Body of pancreas (tissue), 4 donors: ENCODE measurements at regions not wholly inside any gene's neighbourhood (a gene's known extent, or its start where the extent isn't known, plus 50 kb on each side); places are given as distances from the start of the nearest gene placed in this dataset.

Experiments used
- POLR2A ChIP-seq, 3 donors: fragments of 450-650 bp; IDR thresholded peaks; one replicate each; pipeline ENCODE4 v1.6.1; 2016; ENCODE audit warnings: antibody characterized with exemption in 3 of 3, mild to moderate bottlenecking in 2 of 3
- TF ChIP-seq, protein P1 (sequence below), 7 experiments: fragments of 450-650 bp in 4 of 7; fragments of 200-600 bp in 3 of 7; sonication (generic) in 3 of 7; IDR thresholded peaks; one replicate each; pipeline ENCODE4 v1.5.1; 2016 to 2019; ENCODE audit warnings: antibody characterized with exemption in 7 of 7

DNA sequence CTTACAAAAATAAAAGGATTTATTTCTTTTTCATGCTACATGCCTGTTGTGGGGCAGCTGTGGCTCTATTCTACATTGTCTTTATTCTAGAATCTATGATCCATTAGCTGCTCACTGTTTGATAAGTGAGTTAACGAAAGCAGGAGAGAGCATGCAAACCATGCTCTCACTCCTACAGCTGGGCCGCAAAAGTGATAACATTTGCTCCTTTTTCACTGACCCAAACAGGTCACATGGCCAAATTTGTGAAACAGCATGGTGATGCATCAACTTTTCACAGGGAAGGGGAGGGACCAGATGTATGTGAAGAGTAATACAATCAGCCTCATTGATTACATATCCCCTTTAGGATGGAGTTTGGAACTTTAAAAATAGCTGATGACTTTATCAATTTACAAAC is 456.9 kb upstream of the SYT1 start:
- TF ChIP-seq, protein P1, sequence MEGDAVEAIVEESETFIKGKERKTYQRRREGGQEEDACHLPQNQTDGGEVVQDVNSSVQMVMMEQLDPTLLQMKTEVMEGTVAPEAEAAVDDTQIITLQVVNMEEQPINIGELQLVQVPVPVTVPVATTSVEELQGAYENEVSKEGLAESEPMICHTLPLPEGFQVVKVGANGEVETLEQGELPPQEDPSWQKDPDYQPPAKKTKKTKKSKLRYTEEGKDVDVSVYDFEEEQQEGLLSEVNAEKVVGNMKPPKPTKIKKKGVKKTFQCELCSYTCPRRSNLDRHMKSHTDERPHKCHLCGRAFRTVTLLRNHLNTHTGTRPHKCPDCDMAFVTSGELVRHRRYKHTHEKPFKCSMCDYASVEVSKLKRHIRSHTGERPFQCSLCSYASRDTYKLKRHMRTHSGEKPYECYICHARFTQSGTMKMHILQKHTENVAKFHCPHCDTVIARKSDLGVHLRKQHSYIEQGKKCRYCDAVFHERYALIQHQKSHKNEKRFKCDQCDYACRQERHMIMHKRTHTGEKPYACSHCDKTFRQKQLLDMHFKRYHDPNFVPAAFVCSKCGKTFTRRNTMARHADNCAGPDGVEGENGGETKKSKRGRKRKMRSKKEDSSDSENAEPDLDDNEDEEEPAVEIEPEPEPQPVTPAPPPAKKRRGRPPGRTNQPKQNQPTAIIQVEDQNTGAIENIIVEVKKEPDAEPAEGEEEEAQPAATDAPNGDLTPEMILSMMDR (IDR thresholded peaks at IDR 0.05), result no peak
- no peak for TF ChIP-seq POLR2A (IDR thresholded peaks at IDR 0.05)
